ENCODE measurements at regions not wholly inside any gene's neighbourhood (a gene's known extent, or its start where the extent isn't known, plus 50 kb on each side); places are given as distances from the start of the nearest gene placed in this dataset.
"Not testable (repeated sequence)": the region's sequence is repeated elsewhere in the genome, so short reads cannot be mapped to it uniquely, and the experiment has no call there.

DNA sequence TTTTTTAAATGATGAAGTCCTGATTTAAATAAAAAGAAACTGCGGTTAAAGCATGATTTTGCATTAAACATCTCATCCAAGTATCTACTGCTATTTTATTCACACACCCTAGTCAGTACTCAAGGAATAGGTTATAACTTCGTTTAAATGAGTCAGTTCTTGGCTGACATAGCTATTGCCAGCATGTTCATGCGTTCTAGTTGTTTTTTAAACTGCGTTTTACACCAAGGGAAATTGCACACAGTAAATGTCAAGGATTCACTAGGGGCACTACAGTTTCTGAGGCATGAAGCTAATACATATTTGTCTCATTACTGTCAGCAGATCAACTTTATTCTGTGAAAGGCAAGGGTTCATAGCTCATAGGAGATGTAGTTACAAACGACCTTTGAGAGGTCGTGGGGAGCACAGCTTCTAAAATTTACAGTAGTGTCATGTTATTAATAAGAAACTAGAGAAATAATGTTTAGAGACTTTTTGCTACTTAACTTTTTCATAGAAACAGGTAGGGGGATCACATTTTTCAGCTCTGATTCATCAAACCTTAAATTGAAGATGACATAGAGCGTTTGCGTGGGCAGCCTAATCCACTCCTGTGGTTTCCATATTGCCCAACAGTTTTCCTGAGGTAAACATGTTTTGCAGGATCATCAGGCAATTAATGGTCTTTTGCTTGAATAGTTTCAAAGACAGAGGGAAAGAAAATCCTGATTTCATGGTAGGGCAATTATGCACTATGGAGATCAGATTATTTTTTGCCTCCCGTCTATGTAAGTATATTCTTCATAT, 2222.7 kb upstream of the WWC1 start:
- DNase-seq (ENCODE audit: low read depth in 2 of 2, low spot score in 1 of 2), result no peak

DNA sequence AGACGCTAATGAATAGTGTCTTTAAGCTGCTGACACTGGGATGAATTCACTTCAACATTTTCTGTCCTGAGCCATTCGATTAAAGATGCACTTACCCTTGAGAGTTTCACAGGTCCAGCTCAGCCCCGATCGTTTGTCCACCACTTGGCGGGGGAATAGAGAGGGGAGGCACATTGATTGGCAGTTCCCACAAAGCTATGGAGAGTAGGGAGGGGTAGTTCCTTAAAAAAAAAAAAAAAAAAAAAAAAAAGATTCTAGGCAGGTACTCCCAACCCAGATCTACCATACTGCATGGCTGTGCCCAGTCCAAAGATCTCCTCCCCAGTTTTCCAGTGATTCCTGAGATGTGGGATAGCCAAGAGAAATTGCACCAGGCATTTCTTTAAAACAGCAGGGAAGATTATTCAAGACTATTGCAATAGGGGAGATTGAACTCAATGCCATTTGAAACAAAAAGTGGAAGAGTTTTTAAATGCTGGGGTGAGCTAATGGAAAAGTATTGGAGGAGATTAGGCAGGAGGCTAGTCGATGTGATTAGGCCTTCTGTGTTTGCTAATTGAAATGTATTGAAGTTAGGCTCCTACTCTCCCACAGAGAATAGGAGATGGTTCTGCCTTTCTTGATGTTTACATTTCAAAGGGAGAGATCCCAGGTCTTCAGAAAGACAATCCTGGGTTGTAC, 2217.4 kb upstream of the WWC1 start:
- no peak for DNase-seq (ENCODE audit: low read depth in 2 of 2, low spot score in 1 of 2)

DNA sequence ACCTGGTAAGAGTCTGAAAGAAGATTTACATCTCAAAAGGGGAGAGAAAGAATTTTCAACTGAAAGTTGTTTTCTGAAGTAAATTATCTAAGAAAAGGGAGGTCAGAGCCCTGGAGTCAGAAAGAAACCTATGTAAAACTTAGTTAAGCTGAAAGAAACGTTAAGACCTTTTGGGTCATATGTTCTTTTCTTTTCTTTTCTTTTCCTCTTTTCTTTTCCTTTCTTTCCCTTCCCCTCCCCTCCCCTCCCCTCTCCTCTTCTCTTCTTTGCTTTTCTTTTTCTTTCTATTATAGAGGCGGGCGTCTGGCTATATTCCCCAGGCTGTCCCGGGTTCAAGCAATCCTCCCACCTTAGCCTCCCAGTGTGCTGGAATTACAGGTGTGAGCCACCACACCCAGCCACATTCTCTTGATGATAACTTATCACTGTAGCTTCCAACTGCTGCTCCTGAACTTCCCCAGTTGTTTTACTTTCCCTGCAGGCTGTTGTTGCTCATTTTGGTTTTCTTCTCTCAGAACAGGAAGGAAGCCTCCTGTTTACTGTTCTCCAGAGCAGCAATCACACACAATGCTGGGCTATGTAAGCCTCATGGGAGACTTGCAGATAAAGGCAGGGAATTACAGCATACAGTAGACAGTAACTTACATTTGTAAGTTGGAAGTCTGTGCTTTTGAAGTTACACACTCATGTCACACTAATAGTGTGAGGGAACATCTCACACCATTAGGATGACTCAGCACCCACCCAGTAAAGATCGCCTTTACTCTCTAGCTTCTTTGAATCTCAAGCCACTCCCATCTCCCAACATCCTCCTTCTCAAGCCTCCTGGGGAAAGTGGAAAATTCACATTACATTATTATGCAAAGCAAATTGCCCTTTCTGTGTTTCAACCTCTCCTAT, 2216.6 kb upstream of the WWC1 start:
- DNase-seq (ENCODE audit: low read depth in 2 of 2, low spot score in 1 of 2), result no peak

- DNase-seq (ENCODE audit: low read depth in 2 of 2, low spot score in 1 of 2), result no peak
These were observed 2208.1 kb upstream of the WWC1 start for GRCh38 chr5:166083183-166083959.

DNA sequence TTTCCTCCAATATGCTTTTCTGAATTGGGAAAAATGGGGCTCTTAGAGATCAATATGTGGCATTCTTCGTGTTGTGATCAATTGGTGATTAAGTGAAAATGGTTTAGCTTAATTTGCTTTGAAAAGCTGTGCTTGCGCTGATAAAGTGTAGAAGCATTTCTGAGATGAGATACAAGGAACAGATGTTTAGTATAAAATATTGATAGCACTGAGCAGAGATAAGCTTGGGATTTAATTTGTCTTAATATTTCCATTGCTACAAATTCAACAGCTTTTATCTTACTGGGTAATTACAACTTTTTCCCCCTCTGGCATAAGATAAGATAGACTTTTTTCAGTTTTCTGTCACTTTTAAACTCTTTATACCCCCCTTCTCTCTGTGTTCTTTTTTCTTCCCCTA, 2204.9 kb upstream of the WWC1 start:
- DNase-seq (ENCODE audit: low read depth in 2 of 2, low spot score in 1 of 2), result no peak

DNA sequence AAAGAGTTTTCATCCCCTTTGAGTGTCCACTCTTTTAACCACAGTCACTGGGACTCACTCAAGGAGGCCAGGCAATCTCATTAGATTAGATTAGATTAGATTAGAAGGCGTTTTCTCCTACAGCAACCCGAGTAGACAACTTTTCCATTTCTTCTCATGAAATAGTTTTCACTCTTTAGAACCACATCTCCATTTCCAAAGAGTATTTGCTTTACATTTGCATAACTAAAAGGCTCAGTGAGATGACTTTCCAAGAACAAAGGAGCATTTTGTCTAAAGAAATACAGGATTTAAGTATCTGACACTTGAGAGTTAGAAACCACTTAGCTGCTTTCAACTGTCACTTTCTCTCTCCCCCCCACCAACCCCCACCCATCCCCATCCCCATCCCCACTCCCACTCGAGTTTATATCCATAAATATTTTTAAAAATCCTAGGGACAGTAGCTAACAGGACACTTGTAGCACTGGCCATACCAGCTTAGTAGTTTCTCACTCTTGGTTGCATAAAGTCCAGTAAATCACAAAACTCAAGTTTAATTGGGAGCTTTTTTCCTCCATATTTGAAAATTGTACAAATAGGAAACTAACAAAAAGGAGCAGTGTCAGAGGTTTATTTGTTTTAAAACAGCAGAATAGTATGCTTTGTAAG, 2202.9 kb upstream of the WWC1 start:
- no peak for DNase-seq (ENCODE audit: low read depth in 2 of 2, low spot score in 1 of 2)

DNA sequence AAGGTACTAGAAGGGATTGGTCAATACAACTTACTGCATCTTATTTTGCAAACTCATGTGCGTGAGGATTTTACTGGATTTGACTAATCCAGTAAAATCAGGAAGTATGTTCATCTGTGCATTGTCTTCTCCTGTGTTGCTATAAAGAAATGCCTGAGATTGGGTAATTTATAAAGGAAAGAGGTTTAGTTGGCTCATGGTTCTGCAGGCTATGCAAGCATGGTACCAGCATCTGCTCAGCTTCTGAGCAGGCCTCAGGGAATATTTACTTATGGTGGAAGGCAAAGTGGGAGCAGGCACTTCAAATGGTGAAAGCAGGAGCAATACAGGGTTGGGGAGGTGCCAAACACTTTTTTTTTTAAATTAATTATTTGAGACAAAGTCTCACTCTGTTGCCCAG, 2199.5 kb upstream of the WWC1 start:
- DNase-seq (ENCODE audit: low read depth in 2 of 2, low spot score in 1 of 2), result no peak

GRCh38 chr5:166093312-166093711, 2198.1 kb upstream of the WWC1 start:
- DNase-seq (ENCODE audit: low read depth in 2 of 2, low spot score in 1 of 2), result no peak

DNA sequence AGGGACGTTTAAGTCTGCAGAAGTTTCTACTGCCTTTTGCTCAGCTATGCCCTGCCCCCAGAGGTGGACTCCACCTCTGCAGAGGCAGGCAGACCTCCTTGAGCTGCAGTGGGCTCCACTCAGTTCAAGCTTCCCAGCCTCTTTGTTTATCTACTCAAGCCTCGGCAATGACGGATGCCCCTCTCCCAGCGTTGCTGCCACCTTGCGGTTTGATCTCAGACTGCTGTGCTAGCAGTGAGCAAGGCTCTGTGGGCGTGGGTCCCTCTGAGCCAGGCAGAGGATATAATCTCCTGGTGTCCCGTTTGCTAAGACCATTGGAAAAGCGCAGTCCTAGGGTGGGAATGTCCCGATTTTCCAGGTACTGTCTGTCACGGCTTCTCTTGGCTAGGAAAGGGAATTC, 2188.5 kb upstream of the WWC1 start:
- no peak for DNase-seq (ENCODE audit: low read depth in 2 of 2, low spot score in 1 of 2)

DNA sequence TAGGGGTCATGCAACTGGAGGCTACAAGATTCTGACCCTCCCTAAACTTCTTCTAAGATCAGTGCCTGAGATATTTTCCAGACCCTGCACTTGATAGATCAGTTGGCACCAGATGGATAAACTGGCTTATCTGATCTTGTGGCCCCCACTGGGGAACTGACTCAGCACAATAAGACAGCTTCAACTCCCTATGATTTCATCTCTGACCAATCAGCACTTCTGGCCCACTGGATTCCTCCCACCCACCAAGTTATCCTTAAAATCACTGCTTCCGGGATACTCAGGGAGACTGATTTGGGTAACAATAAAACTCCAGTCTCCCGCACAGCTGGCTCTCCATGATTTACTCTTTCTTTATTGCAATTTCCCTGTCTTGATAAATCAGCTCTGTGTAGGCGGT, 2180.4 kb upstream of the WWC1 start:
- no peak for DNase-seq (ENCODE audit: low read depth in 2 of 2, low spot score in 1 of 2)

GRCh38 chr5:166117072-166118066, 2174.1 kb upstream of the WWC1 start:
- DNase-seq (ENCODE audit: low read depth in 2 of 2, low spot score in 1 of 2), result no peak

DNA sequence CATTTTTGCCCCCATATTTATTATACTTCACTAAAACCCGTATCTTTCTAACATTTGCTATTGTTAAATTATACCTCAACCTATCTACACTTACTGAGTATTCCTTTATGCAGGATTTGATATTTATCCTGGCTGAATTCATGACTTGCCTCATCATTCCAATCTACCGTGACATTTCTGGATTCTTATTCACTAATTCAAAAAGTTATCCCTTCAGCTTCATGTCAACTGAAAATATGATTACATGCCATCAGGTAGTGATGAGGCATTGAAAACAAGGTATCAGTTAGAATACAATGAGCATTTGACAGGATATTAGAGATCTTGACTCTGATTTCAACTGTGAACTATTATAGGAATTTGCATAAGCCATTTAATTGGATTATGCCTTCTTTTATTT, 2171.9 kb upstream of the WWC1 start:
- no peak for DNase-seq (ENCODE audit: low read depth in 2 of 2, low spot score in 1 of 2)

GRCh38 chr5:166123717-166124116, 2167.7 kb upstream of the WWC1 start:
- DNase-seq (ENCODE audit: low read depth in 2 of 2, low spot score in 1 of 2), result no peak

- no peak for DNase-seq (ENCODE audit: low read depth in 2 of 2, low spot score in 1 of 2)
These were observed 2163.5 kb upstream of the WWC1 start for GRCh38 chr5:166127766-166128570.

DNA sequence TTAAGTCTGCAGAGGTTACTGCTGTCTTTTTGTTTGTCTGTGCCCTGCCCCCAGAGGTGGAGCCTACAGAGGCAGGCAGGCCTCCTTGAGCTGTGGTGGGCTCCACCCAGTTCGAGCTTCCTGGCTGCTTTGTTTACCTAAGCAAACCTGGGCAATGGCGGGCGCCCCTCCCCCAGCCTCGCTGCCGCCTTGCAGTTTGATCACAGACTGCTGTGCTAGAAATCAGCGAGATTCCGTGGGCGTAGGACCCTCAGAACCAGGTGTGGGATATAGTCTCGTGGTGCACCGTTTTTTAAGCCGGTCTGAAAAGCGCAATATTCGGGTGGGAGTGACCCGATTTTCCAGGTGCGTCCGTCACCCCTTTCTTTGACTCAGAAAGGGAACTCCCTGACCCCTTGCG, 2146.3 kb upstream of the WWC1 start:
- DNase-seq (ENCODE audit: low read depth in 2 of 2, low spot score in 1 of 2), result not testable (repeated sequence)

GRCh38 chr5:166163996-166164610, 2127.3 kb upstream of the WWC1 start:
- no peak for DNase-seq (ENCODE audit: low read depth in 2 of 2, low spot score in 1 of 2)

GRCh38 chr5:166165596-166165995, 2125.8 kb upstream of the WWC1 start:
- DNase-seq (ENCODE audit: low read depth in 2 of 2, low spot score in 1 of 2), result no peak

DNA sequence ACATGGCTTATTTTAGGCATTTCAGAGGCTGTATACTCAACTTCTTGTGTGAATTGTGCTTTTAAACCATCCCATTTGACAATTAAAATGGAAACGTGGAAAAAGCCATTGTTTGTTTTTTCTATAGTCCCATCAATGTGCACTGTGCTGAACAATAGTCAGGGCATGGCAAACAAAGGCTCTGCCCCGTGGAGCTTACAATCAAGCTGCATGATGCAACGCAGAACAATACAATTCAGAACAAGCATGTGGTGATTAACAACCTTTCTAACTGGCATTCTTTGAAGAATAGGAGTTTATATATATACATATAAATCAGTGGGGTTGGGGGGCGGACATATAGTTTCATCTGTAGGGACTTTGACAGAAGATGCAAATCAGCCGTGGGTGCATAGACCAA, 2125.4 kb upstream of the WWC1 start:
- DNase-seq (ENCODE audit: low read depth in 2 of 2, low spot score in 1 of 2), result no peak

All from stimulated activated CD8-positive, alpha-beta memory T cell treated with anti-CD3 and anti-CD28 coated beads, Interleukin-4, amount 100 ng/mL, for 1 hour (primary cell).